GM18507 (cell line): ENCODE measurements at regions not wholly inside any gene's neighbourhood (a gene's known extent, or its start where the extent isn't known, plus 50 kb on each side); places are given as distances from the start of the nearest gene placed in this dataset.

ENCODE experiments used
- DNase-seq: peaks from one replicate; pipeline ENCODE4 v3.0.0; 2011; ENCODE audit warnings: low read depth; ENCODE audit not compliant: insufficient read length; ENCODE audit errors: extremely low spot score
- FAIRE-seq: peaks from 2 replicates; lab custom pipeline; 2011; peaks lifted over from hg19 to GRCh38; lab: Jason Lieb, UNC

- DNase-seq: no peak
- FAIRE-seq: no peak
These were observed 355.9 kb downstream of the EIPR1 start for GRCh38 chr2:3021720-3022119.

GRCh38 chr2:3010001-3010400, 367.6 kb downstream of the EIPR1 start:
- FAIRE-seq (no peak), DNase-seq (no peak)

- no peak for FAIRE-seq
- no peak for DNase-seq
These were observed 368.1 kb downstream of the EIPR1 start for GRCh38 chr2:3009483-3009882.

- DNase-seq (no peak), FAIRE-seq (no peak)
These were observed 368.6 kb downstream of the EIPR1 start for GRCh38 chr2:3009005-3009404.

GRCh38 chr2:3008561-3008960, 369.1 kb downstream of the EIPR1 start:
- DNase-seq: no peak
- no peak for FAIRE-seq

GRCh38 chr2:3007135-3007534, 370.5 kb downstream of the EIPR1 start:
- no peak for DNase-seq
- FAIRE-seq: no peak

- no peak for DNase-seq
- FAIRE-seq: no peak
These were observed 371.6 kb downstream of the EIPR1 start for GRCh38 chr2:3005859-3006501.

GRCh38 chr2:3001615-3002560, 375.7 kb downstream of the EIPR1 start:
- FAIRE-seq (no peak), DNase-seq (no peak)

GRCh38 chr2:3000968-3001367, 376.6 kb downstream of the EIPR1 start:
- DNase-seq (no peak), FAIRE-seq (no peak)

GRCh38 chr2:3000125-3000524, 377.5 kb downstream of the EIPR1 start:
- DNase-seq (no peak), FAIRE-seq (no peak)

- no peak for FAIRE-seq
- no peak for DNase-seq
These were observed 378.6 kb downstream of the EIPR1 start for GRCh38 chr2:2998971-2999370.

- FAIRE-seq: no peak
- no peak for DNase-seq
These were observed 384.4 kb downstream of the EIPR1 start for GRCh38 chr2:2993172-2993692.

GRCh38 chr2:2992634-2993033, 385.0 kb downstream of the EIPR1 start:
- FAIRE-seq (no peak), DNase-seq (no peak)

- DNase-seq: no peak
These were observed 392.6 kb downstream of the EIPR1 start for GRCh38 chr2:2985020-2985419.

GRCh38 chr2:2981000-2981399, 396.6 kb downstream of the EIPR1 start:
- DNase-seq: no peak
- no peak for FAIRE-seq

More at GRCh38 chr2:2985020-2985419, 392.6 kb downstream of the EIPR1 start:
- FAIRE-seq: no peak

GRCh38 chr2:2974982-2975381, 402.6 kb downstream of the EIPR1 start:
- FAIRE-seq: no peak
- no peak for DNase-seq

GRCh38 chr2:2960441-2961133, 417.0 kb downstream of the EIPR1 start:
- no peak for FAIRE-seq

GRCh38 chr2:2950403-2950952, 427.1 kb downstream of the EIPR1 start:
- FAIRE-seq: no peak
- DNase-seq: no peak

More at GRCh38 chr2:2960441-2961133, 417.0 kb downstream of the EIPR1 start:
- DNase-seq: no peak

- DNase-seq (no peak), FAIRE-seq (no peak)
These were observed 430.2 kb downstream of the EIPR1 start for GRCh38 chr2:2947406-2947805.

GRCh38 chr2:2942906-2943305, 434.7 kb downstream of the EIPR1 start:
- FAIRE-seq (no peak), DNase-seq (no peak)
